PC-9 (cell line): ENCODE measurements at regions not wholly inside any gene's neighbourhood (a gene's known extent, or its start where the extent isn't known, plus 50 kb on each side); places are given as distances from the start of the nearest gene placed in this dataset.

Experiments
- BruUV-seq: library from RNA; stranded (reverse); fragments of 400-500 nt; replicated peaks from 2 replicates; lab custom pipeline; 2021; lab: Mats Ljungman, UMichigan
- CTCF ChIA-PET: fragments of 300-600 bp; sonication (Branson Sonifier 250); formaldehyde crosslinking; loops from one replicate; lab custom pipeline; 2022; ENCODE audit warnings: antibody characterized with exemption; lab: Charles Lee
- POLR2A ChIA-PET: fragments of 300-600 bp; sonication (Branson Sonifier 250); formaldehyde crosslinking; loops from one replicate; lab custom pipeline; 2022; ENCODE audit warnings: antibody characterized with exemption; ENCODE audit not compliant: unreplicated experiment; lab: Charles Lee
- DNase-seq, 2 experiments: peaks; one replicate each; pipeline versions ENCODE4 v3.0.0 to v3.0.0-alpha.2; 2015 to 2022; ENCODE audit warnings: mixed read lengths in 1 of 2
- H2AFZ ChIP-seq: fragments of 200-600 bp; sonication (generic); 2 replicates; pipeline ENCODE4 v1.8.1; 2017; ENCODE audit warnings: antibody characterized with exemption
- H3F3A ChIP-seq: fragments of 200-600 bp; sonication (generic); 2 replicates; pipeline ENCODE4 v1.8.1; 2017; ENCODE audit warnings: antibody characterized with exemption, mild to moderate bottlenecking, low read depth; ENCODE audit not compliant: insufficient read depth
- H3K27ac ChIP-seq: fragments of 200-600 bp; sonication (generic); 2 replicates; pipeline ENCODE4 v1.6.1; 2016; ENCODE audit warnings: mixed run types
- H3K27me3 ChIP-seq: fragments of 200-600 bp; sonication (generic); 2 replicates; pipeline ENCODE4 v1.6.1; 2016; ENCODE audit warnings: low read depth, mixed run types; ENCODE audit not compliant: insufficient read depth
- H3K36me3 ChIP-seq: fragments of 200-600 bp; sonication (generic); 2 replicates; pipeline ENCODE4 v1.6.1; 2016; ENCODE audit warnings: low read depth, mixed run types
- H3K4me1 ChIP-seq: fragments of 200-600 bp; sonication (generic); replicated peaks from 2 replicates; pipeline ENCODE4 v1.6.1; 2016; ENCODE audit warnings: mixed run types; ENCODE audit not compliant: insufficient read depth
- H3K4me2 ChIP-seq: fragments of 200-600 bp; sonication (generic); 2 replicates; pipeline ENCODE4 v1.6.1; 2017; ENCODE audit warnings: mixed run types
- H3K4me3 ChIP-seq: fragments of 200-600 bp; sonication (generic); 2 replicates; pipeline ENCODE4 v1.6.1; 2016; ENCODE audit warnings: mixed run types
- H3K79me2 ChIP-seq: fragments of 200-600 bp; sonication (generic); 2 replicates; pipeline ENCODE4 v1.6.1; 2017; ENCODE audit warnings: low read depth, mixed run types
- H3K9me2 ChIP-seq: fragments of 200-600 bp; sonication (generic); 2 replicates; pipeline ENCODE4 v1.8.1; 2017; ENCODE audit warnings: mild to moderate bottlenecking; ENCODE audit not compliant: insufficient read depth
- H3K9me3 ChIP-seq: fragments of 200-600 bp; sonication (generic); 2 replicates; pipeline ENCODE4 v1.8.1; 2016; ENCODE audit warnings: low read depth; ENCODE audit not compliant: insufficient read depth
- H4K20me1 ChIP-seq: fragments of 200-600 bp; sonication (generic); 2 replicates; pipeline ENCODE4 v1.8.1; 2017; ENCODE audit not compliant: insufficient read depth
- CTCF ChIP-seq: fragments of 200-600 bp; sonication (generic); conservative IDR thresholded peaks from 2 replicates; pipeline ENCODE4 v1.6.1; 2017; ENCODE audit warnings: mixed run types, antibody characterized with exemption, mild to moderate bottlenecking, moderate library complexity
- EZH2 ChIP-seq: fragments of 200-600 bp; sonication (generic); IDR thresholded peaks from 2 replicates; pipeline ENCODE4 v1.8.0; 2017; ENCODE audit warnings: antibody characterized with exemption, low read depth
- intact Hi-C: fragments of 100-400 bp; cut with micrococcal nuclease; formaldehyde crosslinking; loops from one replicate; pipeline ENCODE4 v1.10.0; 2022; ENCODE audit not compliant: unreplicated experiment

DNA sequence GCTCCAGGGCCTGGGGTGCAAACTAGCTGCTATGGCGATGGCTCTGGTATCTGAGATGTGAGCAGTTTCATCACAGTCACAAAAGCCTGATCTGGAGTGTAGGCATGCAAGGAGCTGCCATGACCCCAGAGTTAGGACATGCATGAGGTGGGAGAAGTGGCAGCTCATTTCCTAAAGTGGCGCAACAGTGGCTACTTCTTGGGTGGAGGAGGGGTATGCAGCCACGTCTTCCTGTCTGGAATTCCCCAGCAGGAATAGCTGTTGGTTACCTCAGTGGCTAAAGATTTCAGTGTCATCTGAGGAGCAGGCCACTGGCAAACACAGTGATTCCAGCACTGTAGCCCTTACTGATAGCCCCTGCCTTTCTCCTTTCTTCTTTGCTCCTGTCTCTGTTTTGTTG is 1382.5 kb downstream of the C4orf33 start:
- H3K9me2 ChIP-seq: no peaks in the 10 kb centered on the region
- no peaks in the 10 kb centered on the region for H3K9me3 ChIP-seq
- intact Hi-C loops: no loop called here
- no peaks in the 10 kb centered on the region for H3K4me1 ChIP-seq
- no peak overlapping the region for H2AFZ ChIP-seq
- H4K20me1 ChIP-seq: no peaks in the 10 kb centered on the region
- BruUV-seq: no TSS peak
- no peaks in the 10 kb centered on the region for H3F3A ChIP-seq
- no peaks in the 10 kb centered on the region for H3K36me3 ChIP-seq
- no peak overlapping the region for H3K4me2 ChIP-seq
- DNase-seq: no peak
- no peaks in the 10 kb centered on the region for H3K27me3 ChIP-seq
- no peaks in the 10 kb centered on the region for H3K79me2 ChIP-seq
- ChIA-PET POLR2A (no interaction called here), CTCF (no interaction called here)
- no peak overlapping the region for H3K4me3 ChIP-seq
- no peak for TF ChIP-seq CTCF
- no peak for TF ChIP-seq EZH2
- H3K27ac ChIP-seq: no peak overlapping the region

- no peak overlapping the region for H3K27ac ChIP-seq
- no TSS peak for BruUV-seq
- H4K20me1 ChIP-seq: no peaks in the 10 kb centered on the region
- intact Hi-C loops: no loop called here
- H3K9me3 ChIP-seq: no peaks in the 10 kb centered on the region
- ChIA-PET POLR2A (no interaction called here), CTCF (no interaction called here)
- no peaks in the 10 kb centered on the region for H3K36me3 ChIP-seq
- H3K9me2 ChIP-seq: no peaks in the 10 kb centered on the region
- H3K4me3 ChIP-seq: no peak overlapping the region
- H3K79me2 ChIP-seq: no peaks in the 10 kb centered on the region
- DNase-seq: no peak
- no peak overlapping the region for H2AFZ ChIP-seq
- no peaks in the 10 kb centered on the region for H3K4me1 ChIP-seq
- no peak overlapping the region for H3K4me2 ChIP-seq
- no peaks in the 10 kb centered on the region for H3K27me3 ChIP-seq
- H3F3A ChIP-seq: no peaks in the 10 kb centered on the region
- no peak for TF ChIP-seq EZH2
- TF ChIP-seq CTCF: no peak
These were observed 1383.1 kb downstream of the C4orf33 start for GRCh38 chr4:130479020-130479419.

DNA sequence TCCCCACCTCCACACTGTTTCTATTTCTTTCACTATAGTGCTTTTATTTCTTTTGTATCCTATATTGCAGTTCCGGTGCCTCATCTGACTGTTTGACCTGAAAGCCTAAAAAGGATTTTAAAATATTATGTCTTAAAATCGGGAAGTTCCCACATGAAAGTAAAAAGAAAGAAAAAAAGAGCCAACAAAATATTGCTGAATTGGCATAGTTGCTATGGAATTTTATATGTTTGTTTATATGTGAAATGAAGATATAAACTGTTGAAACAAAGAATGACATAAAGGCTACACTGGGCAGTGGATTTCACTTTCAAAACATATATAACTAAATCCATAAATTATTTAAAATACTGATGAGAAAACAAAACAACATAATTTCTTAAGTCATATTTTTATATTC is 1383.7 kb downstream of the C4orf33 start:
- POLR2A ChIA-PET: no interaction called here
- Histone ChIP-seq H3K79me2 (no peaks in the 10 kb centered on the region), H3K4me1 (no peaks in the 10 kb centered on the region), H3K27me3 (no peaks in the 10 kb centered on the region), H4K20me1 (no peaks in the 10 kb centered on the region), H3K4me2 (no peak overlapping the region), H3K27ac (no peak overlapping the region), H3K4me3 (no peak overlapping the region), H3F3A (no peaks in the 10 kb centered on the region), H3K9me3 (no peaks in the 10 kb centered on the region), H3K9me2 (no peaks in the 10 kb centered on the region), H2AFZ (no peak overlapping the region), H3K36me3 (no peaks in the 10 kb centered on the region)
- TF ChIP-seq EZH2 (no peak), CTCF (no peak)
- DNase-seq: no peak
- intact Hi-C loops: no loop called here
- no TSS peak for BruUV-seq
- CTCF ChIA-PET: no interaction called here
